Fibroblast of skin of right quadriceps (primary cell): ENCODE measurements at regions not wholly inside any gene's neighbourhood (a gene's known extent, or its start where the extent isn't known, plus 50 kb on each side); places are given as distances from the start of the nearest gene placed in this dataset.
"Not testable (repeated sequence)": the region's sequence is repeated elsewhere in the genome, so short reads cannot be mapped to it uniquely, and the experiment has no call there.

Source experiments
- DNase-seq: peaks from one replicate; pipeline ENCODE4 v3.0.0-alpha.2; 2013

DNA sequence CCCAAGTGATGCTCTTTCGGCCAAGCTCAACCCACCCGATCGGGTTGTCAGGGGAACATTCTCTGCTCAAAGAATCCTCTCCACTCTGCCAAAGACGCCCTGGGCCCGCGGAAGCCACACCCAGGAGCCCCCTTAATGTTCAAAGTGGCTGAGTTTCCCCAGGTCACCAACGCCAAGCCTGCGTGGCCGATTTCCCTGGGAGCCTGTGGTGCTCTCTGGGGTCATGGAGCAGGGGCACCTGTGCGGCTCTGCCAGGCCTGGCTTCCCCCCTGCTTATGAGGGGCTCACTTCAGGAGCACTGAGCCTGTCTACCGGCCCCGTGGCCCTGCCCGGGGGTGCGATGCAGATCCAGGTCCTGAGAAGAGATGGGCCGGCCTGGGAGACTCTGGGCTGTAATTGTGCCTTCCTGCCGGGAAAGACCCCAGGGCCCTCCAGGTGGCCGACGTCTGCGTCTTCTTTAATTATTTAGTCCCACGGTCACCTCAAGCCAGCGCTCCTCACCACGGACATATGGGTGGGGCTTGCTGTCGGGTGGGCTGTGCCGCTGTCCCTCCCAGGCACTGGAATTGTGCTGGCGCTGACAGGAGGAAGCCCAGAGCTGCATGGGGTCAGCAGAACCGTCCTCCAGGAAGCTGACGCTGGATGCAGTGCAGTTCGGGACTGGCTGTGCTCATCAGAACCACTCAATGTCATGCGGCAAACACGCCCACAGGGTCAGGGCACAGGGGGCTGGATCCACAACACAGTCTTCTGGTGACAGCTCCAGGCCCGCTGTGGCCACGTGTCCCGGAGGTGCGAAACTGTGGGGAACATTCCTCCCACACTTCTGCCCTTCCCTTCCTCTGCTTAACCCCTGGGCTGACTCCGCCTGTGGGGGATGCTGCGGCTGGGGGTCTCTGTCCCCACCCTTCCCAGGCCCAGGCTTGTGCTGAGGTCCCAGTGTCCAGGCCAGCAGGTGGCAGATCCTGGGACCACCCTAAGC lies 267.6 kb upstream of the SFSWAP start:
- DNase-seq, result no peak

DNA sequence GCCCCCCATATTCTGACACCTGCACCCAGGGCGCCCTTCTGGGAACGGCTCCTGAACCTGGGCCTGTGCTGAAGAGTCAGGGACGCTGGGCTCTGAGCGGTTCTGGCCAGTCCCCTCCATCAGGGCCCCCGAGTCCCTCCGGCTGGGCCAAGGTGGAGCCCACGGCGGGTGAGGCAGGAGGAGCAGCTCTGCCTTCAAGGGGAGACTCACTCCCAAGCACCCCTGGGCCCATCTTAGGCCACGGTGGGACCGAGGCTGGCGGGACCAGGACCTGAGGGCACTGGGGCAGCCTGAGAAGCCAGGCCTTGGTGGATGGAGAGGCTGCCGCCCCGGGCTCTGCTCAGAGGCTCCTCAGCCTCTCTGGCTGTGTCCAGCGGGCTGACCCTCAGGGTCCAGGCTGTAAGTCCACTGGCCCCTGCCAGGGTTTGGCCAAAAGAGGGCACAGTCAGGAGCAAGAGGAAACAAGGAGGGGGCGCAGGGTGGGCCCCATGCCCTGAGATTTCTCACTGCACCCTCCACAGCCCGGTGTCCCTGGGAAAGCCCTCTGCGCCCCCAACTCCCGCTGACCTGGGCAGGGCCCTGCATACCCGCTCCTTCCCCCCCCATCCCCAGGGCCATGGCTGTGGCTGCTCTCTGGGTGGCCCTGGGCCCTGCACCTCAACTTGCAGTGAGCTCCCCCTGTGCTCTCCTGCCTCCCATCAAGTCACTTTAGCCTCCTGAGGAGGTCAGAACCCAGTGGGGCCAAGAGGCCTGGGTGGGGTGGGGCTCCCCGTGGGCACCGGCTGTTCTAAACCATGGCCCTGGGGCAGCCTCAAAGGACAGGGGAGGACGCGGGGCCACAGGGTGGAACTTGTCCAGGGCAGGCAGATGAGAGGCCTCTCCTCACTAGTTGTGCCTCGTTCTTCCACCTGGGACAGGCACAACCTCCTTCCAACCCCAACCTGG lies 266.4 kb upstream of the SFSWAP start:
- no peak for DNase-seq

DNA sequence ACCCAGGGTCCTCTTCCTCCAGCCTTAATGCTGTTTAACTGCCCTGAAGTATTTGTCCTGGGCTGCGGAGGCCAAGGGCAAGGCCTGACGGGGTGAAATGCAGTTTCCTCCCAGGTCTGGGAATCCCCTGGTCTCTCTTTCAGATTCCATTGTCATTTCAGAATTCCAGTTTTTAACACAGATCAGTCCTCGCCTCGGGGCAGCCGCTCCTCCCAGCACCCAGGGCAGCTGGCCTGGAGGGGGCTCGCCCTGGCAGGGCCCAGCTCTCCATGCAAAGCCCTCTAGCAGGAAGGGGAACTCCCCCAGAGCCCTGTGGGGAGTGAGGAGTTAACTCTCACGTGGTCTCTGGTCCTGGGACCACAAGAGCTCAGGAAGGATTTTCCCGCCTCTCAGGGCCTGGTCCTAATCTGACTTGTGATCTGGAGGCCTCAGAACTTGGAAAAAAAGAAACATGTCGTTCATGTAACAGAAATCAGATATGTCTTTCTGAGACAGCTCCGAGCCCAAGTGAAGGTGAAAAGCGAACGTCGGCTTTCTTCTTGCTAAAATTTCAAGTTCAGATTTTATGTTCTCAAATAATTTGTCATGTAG lies 265.6 kb upstream of the SFSWAP start:
- no peak for DNase-seq

DNA sequence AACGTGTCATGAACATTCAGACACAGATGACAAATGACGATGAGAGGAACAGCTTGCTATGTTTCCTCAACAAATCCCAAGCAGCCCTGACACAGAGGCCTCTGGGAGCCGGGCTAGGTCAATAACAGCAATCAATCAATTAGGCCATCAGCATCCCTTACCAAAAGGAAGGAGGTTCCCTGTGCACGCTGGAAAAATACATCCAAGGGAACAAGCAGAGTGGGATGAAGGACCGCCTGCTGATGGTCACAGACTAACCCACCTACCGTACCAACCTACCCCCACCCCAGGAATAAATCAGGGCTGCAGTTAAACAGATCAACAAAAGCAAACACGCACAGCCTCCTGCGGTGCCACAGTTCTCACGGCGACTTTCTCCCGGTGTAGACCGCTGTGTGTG lies 265.1 kb upstream of the SFSWAP start:
- no peak for DNase-seq

DNA sequence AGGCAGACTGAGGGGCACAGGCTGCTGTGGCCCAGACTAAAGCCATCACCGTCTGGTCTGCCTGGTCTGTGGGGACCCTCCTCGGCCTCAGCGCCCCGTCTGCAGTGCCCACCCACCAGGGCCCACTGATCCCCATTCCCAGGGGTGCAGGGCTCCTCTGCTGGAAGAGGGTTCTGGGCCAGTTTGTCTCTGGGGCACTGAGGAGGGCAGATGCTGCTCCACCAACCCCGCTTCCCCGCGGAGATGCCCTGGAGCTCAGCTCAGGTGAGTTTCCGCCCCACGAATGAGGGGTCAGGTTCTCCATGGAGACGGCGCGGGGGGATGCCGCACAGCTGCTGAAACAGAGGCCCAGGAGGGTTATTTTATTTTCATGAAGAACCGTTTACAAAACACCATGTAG lies 263.3 kb upstream of the SFSWAP start:
- DNase-seq, result not testable (repeated sequence)

DNA sequence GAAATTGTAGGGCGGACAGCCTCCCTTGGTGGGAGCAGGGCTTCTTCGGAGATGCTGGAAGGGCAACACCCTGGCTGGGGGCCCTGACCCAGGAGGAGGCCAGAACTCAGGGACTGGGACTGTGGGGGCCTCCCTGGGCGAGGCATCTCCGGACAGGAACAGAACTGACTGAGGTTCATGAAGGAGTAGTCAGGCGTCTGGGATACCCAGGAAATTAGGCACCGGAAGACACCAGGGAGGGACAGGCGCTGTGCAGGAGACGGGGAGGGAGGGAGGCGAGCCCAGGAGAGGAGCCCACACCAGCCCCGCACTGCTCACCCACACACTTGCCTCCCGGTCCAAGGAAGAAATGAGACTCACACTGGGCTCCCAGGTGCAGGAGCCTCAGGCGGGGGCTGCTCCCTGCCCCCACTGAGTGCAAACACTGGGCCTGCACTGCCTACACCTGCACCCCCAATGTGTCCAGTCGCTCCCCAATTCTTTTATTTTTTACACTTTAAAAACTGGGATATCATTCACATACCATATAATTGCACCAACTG lies 262.6 kb upstream of the SFSWAP start:
- no peak for DNase-seq

DNA sequence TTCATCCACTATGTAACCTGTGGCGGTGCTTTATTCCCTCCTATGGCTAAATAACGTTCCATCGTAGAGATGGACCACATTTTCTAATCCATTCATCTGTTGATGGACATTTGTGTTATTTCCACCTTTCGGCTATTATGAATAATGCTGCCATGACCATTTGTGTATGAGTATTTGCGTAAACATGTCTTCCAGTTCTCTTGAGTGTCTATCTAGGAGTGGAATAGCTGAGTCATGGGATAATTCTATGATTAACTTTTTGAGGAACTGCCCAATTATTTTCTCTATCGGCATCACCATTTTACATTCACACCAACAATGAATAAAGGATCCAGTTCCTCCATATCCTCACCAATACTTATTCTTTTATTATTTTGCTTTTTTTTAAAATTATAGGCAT lies 261.9 kb upstream of the SFSWAP start:
- DNase-seq, result no peak

DNA sequence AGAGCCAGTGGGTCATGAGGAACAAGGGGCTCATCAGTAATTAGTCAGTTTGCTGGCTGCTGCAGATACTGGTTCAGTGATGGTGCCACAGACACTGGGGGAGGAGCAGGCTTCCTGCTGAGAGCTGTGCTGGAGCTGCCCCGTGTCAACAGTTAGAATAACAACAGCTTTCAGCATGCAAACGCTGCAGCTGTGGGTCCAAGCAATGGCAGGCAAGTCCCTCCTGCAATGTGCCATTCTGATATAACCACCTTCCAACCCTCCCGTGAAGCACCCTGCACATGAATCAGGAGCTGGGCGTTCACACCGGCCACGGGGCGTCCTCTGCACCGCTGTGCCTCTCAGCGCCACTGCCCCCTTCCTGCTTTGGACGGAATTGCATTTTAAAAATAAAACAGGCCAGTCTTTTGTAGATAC lies 258.4 kb upstream of the SFSWAP start:
- no peak for DNase-seq

DNA sequence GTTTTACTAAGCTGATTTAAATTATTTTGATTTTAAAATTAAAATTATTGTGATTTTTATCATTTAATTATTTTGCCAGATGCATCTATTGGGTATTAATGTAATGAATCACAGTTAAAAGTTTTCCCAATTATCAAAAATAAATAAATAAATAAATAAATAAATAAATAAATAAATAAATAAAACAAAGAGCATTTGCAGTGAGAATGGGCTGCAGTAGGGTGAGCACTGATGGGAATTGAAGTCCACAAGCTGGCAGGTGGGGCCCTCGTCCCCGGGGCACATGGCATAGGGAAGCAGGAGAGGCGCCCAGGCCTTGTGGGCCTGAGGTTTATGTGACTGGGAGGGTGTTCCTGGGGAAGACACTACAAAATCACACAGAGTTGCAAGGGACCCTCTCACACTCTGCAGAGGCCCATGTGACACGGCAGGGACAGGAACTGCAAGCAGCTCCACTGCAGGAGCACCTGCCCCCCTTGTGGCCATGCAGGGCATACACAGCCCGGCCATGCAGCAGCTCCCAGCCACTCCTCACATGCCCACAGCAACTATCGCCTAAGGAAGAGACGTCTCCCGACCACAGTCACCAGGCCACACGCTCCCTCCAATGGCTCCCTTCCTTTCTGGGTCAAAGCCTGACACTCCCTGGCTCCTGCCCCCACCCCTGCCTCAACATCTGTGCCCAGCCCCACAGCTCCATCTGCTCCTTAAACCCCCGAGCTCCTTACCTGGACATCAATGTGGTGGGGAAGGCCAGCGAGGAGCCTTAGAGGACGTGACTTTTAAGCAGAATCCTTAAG lies 256.3 kb upstream of the SFSWAP start:
- DNase-seq, result peak; percentile 8

DNA sequence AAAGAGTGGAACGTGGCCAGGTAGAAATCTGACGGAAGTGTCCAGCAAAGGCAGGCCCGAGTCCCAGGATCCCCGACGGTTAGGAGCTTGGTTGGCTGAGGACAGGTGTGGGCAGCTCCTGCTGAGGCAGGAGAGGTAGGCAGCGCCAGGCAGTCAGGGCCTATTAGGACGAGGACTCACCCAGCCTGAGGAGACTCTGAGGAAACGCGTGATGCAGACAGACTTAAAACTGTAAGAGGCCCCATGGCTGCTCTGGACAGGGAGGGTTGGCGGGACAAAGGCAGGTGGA lies 255.7 kb upstream of the SFSWAP start:
- DNase-seq, result no peak

DNA sequence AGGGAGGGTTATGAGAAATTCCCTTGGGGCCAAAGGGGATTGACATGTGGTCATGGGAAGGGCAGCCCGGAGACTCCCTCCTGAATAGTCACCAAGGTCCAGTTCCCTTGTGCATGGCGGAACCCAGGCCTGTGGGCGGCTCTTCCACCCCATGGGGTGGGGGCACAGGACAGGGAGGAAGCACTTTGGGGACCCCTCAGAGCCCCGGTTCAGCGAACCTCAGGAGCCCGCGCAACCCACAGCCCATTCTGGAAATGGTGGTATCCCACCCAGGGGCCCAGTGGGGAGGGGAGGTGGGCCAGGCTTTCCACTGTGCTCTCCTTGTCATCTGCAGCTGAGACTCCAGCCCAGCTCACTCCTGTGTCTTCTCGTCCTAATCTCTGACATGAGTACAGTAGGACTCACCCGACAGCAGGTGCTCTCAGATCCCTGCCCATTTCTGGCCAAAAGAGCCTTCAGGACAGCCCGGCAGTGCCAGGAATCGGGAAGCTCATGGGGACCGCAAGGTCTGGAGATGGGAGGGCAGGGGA lies 255.2 kb upstream of the SFSWAP start:
- DNase-seq, result no peak

DNA sequence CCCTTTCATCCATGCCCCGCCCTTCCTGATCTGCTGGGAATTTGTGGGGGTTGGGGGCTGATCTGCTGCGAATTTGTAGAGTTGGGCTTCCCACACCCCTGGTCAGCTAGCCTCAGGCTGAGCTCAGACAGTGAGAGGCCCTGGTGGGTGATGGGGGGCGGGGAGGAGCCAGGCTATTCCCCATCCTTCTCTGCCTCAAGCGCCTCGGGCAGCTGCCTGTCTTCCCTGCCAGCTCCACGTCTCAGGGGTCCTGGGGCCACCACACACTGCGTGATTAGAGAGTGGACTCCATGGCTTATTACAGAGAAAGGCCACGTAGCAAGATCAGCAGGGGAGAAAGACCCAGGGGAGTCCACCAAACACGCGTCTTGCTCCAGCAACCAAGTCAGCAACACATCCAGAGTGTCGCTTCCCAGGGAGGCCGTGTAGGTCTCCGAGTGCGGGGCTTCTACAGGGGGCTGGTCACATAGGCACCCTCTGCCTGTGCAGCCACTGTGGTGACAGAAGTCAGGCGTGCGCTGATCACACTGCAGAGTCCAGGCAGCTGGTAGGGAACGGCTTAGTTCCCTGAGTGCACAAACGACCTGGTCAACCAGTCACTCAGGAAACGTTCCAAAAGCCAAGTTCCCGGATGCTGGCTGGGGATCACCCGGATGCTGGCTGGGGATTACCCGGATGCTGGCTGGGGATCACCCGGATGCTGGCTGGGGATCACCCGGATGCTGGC lies 254.4 kb upstream of the SFSWAP start:
- no peak for DNase-seq

DNA sequence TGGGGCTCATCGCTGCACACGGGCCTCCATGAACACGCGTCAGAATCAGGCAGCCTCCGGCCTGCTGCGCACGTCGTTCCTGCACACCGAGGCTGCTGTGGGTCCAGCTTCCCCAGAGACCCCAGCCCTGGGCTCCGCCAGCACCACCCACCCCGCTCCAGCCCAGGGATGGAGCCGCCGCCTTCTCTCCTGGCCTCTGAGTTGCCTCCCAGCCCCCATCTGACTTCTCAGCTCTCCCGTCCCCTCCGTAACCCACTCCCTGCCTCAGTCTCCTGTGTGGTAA lies 253.9 kb upstream of the SFSWAP start:
- DNase-seq, result no peak

DNA sequence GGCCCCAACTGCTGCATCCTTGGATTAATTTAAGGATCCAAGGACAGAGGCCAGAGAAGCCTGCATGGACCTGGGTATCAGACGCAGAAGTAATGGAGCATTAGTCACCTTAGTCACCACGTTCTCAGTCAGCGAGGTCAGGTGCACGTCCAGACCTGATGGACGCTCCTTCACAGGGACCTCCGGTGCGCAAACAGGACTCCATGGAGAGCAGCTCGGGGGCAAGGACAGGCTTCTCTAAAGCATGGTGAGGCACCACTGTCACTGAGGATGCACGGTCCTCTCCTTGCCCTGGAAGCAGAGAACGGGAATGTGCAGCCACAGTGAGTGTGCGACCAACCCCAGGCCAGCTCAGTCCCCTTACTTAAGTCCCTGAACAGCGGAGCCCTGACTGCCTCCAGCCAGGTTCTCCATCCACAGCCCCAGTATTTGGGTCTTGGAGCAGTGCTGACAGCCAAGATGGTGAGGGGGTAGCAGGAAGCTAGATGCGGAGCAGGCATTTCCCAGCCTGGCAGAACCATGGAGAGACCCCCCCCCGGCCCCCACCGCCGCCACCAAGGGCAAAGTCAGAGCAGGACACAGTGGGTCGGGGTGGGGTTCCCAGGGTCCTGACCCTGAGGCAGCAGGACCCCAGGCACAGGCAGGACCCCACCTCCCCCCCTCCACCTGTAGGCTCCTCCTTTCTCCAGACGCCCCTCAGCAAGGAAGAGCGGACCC lies 253.4 kb upstream of the SFSWAP start:
- no peak for DNase-seq

DNA sequence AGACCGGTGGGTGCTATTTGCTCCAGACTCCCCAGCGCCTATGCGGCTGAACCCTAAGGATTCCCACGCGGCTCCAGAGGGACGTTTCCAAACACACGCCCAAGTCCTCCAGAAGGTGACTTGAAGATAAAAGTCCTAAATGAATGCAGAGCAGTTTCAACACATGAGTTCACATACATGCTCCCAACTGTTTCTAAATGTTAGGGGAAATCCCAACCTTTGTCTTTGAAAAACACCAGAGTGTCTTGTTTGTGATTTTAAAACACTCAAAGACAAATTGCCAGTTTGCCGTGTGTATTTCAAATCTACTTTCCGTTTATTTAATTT lies 252.9 kb upstream of the SFSWAP start:
- no peak for DNase-seq

DNA sequence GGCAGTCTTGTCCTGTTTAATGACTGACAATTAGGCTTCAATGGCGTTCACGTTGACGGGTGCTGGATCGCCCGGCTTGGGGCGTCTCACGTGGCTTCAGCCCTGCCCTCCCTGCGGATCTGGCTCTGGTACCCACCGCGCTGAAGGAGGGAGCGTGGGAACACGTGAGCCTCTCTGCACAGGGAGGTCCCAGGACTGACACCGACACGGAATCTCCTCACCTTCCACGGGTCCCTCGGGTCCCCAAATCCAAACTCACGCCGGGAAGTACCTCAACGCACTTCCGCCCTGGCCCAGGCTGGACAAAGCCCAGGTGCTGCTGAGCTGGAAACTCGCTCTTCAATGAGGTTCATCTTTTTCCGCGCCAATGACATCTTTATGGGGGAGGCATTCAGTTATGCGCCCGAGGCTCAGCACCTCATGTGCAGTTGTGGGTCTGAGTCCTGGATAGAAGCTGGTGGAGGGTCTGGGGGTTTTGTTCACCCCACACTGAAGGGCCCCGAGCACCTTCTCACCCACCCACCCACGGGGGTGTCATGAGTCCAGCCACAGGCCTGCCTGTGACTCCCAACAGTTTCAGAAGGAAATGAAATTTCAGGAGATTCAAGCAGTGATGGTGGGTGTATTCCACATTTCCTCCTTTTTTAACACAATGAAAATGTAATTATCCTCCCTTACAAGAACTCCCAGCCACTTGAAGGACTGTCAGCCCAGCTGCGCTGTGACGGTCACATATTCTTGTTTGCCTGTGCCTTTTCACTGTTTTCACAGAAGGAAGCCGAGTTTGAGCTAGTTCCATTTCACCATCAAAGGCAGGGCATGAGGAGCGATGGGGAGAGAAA lies 251.7 kb upstream of the SFSWAP start:
- DNase-seq, result no peak

DNA sequence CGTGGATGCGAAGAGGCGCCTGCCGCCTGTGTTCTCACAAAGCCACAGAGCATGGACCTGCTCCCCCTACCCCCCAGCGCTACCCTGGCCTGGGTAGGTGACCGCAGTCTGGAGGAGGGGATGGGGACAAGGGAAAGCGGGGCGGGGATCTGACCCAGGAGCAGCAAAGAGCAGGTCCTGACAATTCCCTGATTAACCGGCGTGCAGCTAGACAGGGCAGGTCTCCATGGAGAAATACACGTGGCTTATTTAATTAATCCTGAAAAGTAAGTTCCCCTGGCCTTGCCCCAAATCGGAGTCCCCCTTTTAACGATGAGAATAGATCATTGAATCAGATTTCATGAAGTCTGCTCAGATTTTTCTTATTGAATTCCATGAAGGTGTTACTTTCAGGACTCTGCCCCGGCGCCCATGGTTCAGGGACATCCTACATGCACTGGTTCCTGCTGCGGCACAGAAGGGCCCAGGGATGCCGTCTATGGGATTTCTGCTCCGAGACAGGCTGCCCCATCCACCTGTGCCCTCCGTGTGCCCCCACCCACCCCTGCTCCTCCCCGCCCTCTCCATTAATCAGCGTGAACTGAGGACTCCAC lies 251.0 kb upstream of the SFSWAP start:
- no peak for DNase-seq

DNA sequence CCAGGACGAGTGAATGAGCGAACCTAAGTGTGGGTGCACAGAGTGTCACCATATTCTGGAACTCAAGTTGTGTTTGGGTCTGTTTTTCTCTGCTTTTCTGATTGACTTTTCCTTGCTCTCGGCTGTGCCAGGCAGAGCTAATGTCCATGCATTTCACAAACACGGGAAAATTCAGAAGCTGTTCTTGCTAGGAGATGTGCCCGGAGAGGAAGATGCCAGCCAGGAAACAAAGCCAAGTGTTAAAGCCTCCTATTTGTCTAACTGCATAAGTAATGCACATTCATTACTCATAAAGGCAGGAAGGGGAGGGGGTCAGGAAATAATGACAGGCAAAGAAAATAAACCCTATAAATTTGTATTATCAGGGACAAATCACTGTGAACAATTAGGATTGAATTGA lies 250.4 kb upstream of the SFSWAP start:
- no peak for DNase-seq

DNA sequence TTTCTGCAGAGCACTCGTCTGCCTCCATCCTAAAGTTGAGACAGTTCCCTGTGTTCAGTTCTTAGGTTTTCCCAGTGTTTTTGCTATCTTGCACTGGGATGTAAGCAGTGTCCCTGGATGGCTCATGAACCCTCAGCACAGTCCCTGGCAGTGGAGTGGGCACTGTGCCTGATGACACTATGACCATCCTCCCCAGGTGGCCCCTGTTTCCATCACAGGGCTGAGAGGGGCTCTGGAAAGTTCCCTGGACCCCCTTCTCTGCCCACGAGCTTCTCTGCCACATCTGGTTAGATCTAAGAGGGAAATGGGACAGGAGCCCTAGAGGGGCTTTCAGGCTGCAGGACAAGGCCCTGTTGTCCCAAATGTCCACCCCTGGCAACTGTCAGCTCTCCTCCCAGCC lies 249.8 kb upstream of the SFSWAP start:
- no peak for DNase-seq

DNA sequence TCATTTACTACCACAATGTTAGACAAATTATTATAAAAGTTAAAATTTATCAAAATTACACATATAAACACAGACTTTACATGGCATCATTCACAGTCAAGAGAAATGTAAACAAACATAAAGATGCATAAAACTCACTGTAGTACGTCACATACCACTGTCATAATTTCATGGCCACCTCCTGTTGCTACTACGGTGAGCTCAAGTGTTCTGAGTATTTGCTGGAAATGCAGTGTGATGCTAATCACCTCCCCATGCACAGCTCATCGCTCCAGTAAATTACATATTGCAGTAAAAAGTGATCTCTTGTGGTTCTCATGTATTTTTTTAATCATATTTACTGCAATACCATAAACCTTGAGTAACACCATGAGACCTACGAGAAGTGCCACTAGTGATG lies 247.7 kb upstream of the SFSWAP start:
- DNase-seq, result no peak
